Stimulated activated CD8-positive, alpha-beta memory T cell treated with anti-CD3 and anti-CD28 coated beads, Interleukin-7, amount 100 ng/mL, for 1 hour (primary cell): ENCODE measurements at regions not wholly inside any gene's neighbourhood (a gene's known extent, or its start where the extent isn't known, plus 50 kb on each side); places are given as distances from the start of the nearest gene placed in this dataset.
A peak's percentile ranks its signal among the peaks of the same experiment; 100 is the strongest.

Source experiments
- DNase-seq, 2 donors: peaks; one replicate each; pipeline ENCODE4 v3.0.0-alpha.2; 2020; ENCODE audit warnings: low read depth in 2 of 2

DNA sequence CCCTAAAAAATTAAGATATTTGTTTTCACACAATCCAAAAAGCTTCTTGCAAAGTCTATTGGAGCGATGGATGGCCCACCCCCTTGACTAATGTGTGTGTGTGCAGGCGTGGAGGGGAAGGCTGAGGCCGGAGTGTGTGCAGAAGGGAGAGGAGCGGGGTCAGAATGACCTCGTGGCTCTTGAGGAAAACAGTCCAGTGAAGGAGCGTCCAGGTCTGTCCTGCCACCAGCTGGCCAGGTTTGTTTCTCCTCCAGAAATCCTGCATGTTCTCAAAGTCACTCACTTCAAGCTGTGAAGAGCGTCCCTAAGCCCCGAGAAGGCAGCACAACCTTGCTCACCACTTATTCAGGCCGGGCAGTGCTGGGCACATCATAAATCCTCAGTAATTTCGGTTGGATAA lies 69.5 kb upstream of the SSX2IP start:
- no peak for DNase-seq

DNA sequence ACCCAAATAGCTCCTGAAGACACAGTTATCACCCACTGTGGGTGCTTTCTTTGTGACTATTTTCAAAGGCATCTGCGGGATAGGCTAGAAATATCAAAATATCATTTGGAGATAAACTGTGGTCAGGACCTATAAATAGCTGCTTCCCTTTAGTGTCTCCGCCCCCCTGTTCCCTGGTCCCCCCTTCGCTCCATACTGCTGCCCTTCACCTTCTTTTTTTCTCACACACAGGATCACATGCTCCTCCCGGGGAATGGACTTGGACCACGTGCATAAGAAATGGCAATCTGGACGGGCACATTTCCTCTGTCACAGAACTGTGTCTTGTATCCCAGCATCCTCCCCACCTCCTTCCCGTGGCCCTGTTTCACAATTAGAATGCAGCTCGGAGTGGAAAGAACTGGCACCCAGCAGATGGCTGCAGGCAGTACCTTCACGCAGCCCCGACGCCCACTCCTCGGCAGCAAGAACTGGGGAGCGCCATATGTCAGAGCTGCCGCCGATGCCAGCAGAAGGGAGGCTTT lies 68.8 kb upstream of the SSX2IP start:
- DNase-seq = no peak

DNA sequence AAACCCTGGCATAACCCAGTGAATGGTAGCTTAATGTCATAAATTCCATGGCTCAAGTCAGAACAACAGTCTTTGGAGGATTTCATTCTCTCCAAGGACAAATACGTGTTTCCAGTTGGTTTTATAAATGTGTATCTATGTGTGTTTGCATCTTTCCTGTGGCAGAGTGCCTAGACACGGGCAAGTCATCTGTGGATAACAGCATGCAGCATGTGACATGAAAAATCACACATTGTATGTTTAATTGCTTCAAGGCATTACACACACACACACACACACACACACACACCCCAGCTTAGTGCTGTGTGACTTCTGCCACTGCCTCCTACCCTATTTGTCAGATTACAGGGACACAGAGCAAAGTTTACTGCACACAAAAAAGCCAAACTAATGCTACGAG lies 68.2 kb upstream of the SSX2IP start:
- no peak for DNase-seq

DNA sequence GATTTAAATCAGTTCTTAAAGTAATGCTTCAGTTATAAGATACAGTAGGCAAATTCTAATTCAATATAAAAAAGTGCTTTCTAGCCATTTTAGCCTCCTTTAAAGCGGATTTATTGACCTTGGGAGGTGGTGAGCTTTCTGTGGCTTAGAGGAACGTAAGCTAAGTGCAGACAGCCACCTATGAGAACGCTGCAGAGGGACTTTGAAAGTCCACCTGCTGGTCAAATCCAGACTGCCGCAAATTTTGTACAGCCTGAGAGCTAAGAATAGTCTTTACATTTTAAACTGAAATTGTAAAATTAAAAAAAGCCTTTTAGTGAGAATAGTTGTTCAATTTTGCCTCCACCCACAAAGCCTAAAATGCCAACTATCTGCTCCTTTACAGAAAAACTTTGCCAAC lies 67.0 kb upstream of the SSX2IP start:
- DNase-seq = no peak

DNA sequence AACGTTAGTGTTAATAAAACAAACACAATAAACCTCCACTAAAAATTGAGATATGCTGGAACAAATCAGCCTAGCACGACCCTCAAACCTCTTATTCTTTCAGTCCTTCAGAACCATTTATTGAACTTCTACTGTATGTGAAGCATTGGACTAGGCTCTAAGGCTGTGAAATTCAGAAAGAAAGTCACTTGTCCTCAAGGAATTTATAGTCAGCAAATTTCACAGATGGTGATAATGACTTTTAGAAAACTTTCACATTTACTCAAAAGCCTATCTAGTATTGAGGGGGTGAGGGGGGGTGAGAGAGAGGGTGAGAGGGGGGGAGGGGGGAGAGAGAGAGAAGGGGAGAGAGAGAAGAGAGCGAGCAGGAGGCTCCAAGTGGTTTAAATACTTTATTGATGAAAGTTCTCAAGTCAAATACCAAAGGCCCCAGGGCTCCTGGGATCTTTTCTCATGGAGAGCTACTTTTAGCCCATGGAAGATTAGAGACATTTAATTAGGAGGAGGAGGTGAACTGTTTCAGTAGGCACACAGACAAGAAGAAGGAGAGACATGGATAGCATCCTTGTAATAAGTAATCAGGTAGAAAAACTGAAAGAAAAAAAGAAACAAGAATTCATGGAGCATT lies 66.3 kb upstream of the SSX2IP start:
- no peak for DNase-seq

DNA sequence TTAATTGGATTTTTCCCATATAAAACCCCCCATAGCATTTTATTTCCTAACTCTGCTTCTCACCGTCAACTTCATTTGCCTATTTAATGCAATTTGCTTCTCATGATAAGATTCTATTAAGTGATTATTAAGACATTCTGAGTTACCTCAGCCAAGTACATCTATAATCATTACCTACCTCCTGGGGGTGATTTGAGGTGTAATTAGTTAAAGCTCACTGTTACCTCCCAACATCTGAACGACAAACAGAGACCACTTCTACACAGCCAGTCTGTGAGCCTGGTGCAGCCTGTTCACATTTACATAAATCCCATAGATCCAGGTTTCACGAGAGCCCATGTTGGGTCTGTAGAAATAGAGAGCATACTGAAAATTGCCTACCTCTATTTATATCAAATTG lies 65.7 kb upstream of the SSX2IP start:
- no peak for DNase-seq

DNA sequence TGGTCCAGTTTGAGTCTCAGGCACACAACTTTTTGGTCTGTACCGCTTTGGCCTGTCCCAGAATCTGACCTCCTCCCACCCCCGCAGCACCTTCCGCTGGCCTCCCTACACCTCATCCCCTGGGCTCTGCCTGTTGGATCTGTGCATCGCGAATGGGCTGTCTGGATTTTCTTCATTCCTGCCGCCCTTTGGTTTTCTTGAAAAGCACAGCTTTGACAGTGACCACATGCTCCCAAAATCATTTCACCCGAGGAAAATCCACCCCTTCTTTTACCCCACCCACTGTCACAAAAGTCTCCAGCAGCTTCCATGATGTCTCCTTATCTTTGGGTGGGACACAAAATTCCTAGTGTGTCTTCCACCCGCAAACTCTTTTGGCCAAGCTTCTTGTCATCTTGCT lies 65.0 kb upstream of the SSX2IP start:
- DNase-seq = no peak

DNA sequence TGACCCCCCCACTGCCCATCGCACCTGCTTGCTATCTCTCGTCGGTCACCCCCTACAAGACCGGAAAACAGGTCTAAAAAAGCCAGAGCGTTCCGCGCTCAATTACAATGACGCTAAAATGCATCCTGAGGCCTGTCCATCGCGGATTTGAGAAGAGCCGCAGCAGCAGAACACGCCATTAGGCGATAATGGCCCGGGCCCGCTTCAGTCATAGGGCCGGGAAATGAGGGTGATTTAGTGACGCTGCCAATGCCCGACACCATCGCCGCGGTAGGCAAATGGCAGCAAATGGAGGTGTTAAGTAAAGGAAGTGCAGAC lies 64.1 kb upstream of the SSX2IP start:
- DNase-seq = no peak

DNA sequence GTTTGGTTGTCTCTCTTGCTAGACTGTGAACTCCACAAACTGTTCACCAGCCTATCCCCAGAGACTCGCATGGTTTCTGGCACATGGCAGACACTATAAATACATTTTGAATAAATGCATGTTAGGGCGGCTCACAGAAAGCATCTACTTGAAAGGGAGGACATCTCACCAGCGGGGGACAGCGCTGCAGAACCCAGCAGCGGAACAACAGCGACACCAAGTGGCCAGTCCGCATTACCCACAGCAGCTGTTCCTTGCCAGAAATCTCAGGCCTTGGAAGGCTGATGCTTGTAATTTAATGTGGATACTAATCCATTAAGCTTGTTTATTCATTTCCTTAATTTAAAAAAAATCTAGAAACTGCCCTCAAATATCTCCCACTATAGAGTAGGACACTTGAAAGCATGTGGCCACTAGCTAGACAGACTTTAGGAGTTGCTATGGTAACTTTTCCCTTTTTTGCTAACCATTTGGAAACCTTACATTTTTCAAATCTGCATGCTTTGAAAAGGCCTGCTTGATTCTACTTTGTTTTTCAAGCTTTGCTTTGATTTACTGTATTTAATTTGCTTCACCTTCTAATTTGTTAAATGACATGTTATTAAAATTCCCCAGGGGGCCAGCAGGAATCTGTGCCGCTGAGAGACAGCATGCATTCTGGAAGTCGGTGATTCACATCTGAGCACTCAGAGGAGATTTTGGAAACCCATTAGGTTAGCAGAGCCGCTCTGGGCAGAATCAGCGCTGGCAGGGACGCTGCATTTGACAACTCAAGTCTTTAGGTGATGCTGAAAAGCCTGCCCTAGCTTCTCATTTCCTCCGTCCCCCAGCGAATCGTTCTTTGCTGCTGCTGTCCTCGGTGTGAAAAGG lies 63.5 kb upstream of the SSX2IP start:
- DNase-seq = peak; percentile 53 to 54

DNA sequence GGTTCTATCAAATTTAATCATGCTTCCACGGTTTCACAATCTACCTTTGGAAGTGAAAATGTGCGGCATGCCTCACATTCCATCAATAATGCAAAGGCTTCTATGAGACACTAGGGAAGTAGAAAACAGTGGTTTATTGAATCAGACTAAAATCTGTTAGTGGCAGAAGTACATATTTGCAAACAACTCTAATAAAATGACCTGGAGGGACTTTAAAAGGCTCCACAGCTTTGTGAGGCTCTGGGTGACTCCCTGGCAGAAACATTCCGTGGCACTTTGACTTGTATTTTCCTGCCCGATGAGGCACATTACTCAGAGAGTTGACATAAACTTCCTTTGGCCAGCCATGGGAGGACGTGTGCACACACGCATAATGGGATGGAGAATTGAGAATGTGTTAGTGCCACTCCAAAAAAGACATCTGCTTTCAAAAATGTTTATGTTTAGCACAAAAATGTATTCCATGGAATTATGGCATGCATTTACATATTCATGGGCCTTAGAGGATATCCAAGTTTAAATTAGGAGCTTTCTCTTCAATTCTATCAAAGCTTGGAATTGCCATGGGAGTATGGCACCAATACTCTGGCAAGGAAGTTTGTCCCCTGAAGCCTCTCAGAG lies 60.0 kb upstream of the SSX2IP start:
- no peak for DNase-seq

DNA sequence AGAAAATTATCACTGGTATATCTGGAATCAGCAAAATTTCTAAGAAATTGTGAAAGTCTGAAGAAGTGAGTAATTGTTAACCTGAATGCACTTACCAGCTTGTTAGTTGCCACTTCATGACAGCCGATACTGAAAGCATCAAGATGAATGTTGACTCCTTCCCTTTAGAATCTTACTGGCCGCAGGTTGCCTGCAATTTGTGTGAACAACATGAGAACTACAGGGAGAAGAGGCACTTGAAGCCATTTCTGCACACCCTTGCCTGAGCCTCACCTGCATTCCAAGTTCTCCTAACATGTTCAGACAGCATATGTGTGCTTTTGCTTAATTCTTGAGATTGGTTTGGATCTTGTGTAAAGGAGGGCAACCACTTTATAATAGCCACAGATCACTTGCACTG lies 59.2 kb upstream of the SSX2IP start:
- DNase-seq = no peak

DNA sequence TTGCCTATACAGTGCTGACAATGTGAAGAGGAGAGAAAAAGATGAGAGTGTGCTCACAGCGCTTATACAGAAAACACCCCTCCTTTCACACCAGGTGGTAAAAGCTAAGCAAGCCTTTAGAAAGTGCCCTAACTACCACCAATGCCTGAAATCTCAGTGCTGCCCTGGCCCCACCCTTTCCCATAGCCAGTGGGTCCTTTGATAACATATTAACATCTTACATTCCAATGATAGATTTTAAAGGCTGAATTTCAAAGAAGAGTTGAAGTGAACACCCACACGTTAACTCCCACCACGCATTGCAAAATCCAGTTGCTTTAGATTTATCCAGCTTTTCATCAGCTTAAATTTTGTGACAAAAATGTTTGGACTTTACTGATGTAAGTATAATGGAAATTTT lies 58.1 kb upstream of the SSX2IP start:
- DNase-seq = no peak

DNA sequence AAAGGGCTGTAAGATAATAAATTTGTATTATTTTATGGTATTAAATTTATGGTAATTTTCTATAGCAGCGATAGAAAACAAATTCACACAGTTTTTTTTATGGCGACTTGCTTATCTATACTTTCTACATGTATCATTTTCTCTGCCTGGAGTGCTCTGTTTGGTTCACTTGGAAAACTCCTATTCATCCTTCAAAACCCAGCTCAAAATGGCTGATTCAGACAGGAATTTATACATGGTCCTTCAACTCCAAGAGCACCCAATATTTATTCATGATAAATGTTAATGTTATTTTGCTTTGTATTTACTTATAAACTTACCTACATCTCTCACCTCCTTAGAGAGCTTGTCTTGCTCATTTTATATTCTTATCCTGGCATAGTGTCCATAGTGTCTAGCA lies 55.6 kb upstream of the SSX2IP start:
- DNase-seq = no peak

DNA sequence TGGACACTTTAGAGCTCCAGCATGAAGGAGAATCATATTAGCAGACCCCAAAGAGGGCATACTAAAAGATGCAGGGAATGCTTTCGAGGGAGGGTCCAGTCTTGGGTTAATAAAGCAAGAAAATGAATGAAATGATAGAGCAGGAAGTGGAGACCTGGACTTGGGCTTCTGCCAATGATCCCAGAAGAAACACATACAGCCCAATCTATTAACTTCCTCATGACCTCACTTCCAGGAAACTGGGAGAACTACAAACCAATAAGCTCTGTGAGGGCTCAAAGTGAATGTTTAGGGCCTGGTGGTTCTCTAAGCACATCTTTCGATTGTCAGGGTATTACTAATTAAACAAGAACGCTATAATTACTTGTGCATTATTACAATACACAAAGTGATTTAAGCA lies 53.6 kb upstream of the SSX2IP start:
- DNase-seq = no peak

DNA sequence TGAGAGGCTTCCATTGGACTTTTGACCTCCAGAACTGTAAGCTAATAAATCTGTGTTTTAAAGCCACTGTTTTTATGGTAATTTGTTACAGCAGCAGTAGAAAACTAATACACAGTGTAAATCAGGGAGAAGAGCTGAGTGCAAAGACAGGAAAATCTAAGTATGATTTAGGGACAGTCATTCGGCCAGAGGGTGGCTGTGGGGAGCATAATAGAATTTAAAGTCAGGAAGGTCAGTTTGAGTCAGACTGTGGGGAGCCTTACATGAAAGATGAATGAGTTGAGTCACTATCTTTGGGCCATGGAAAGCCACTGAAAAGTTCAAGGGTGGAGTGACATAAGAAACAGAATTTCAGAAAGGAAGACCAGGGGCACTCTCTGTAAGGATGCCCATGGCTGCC lies 52.4 kb upstream of the SSX2IP start:
- no peak for DNase-seq

DNA sequence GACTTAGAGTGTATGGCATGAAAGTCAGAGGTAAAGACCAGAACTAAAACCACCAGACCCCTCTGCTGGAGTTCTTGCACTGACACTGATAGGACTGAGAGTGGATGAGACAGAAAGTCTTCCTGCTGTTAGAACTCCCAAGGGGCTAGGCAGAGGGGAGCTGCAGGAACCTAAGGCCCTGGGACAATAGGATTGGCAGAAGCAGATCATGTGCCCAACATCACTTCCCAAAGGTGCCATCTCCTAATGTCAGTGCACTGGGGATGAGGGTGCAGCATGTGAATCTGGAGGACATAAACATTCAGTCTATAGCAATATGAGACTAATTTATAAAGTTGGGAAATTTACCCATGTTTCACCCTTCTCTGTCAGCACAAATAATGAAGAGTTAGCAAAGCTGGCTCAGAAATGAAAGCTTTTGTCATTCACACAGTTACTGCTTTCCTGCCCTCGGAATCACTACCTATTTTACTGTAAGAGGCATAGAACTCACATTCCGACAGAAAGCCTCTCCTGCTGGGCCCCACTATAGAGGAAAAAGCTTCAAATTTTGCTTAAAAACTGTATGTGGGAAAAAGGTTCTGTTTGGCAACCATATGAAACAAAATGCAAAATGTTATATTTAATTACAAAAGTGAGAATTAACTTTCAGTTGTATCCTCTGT lies 49.9 kb upstream of the SSX2IP start:
- DNase-seq = no peak
